WTC11 (cell line): ENCODE measurements at regions not wholly inside any gene's neighbourhood (a gene's known extent, or its start where the extent isn't known, plus 50 kb on each side); places are given as distances from the start of the nearest gene placed in this dataset.

ENCODE experiments used
- AFF4 ChIP-seq: sonication (generic); formaldehyde crosslinking; IDR thresholded peaks from 2 replicates; pipeline ENCODE4 v1.8.1; 2023; ENCODE audit warnings: mild to moderate bottlenecking, missing genetic modification reagents, borderline replicate concordance
- ATF3 ChIP-seq: sonication (generic); formaldehyde crosslinking; conservative IDR thresholded peaks from 2 replicates; pipeline ENCODE4 v1.8.1; 2022; ENCODE audit warnings: mild to moderate bottlenecking, missing genetic modification reagents
- CREM ChIP-seq: sonication (generic); formaldehyde crosslinking; IDR thresholded peaks from 2 replicates; pipeline ENCODE4 v1.8.1; 2022; ENCODE audit warnings: mild to moderate bottlenecking, missing genetic modification reagents, moderate library complexity
- CTCF ChIP-seq: fragments of 200-600 bp; IDR thresholded peaks from 2 replicates; pipeline ENCODE4 v1.8.0; 2022; ENCODE audit warnings: antibody characterized with exemption
- E2F1 ChIP-seq: sonication (generic); formaldehyde crosslinking; IDR thresholded peaks from 2 replicates; pipeline ENCODE4 v1.8.0; 2022; ENCODE audit warnings: mild to moderate bottlenecking, missing genetic modification reagents
- ELF4 ChIP-seq: sonication (generic); formaldehyde crosslinking; IDR thresholded peaks from 2 replicates; pipeline ENCODE4 v1.8.1; 2022; ENCODE audit warnings: low read depth, mild to moderate bottlenecking, moderate library complexity, missing genetic modification reagents
- HMGXB4 ChIP-seq: sonication (generic); formaldehyde crosslinking; IDR thresholded peaks from 2 replicates; pipeline ENCODE4 v1.8.1; 2023; ENCODE audit warnings: mild to moderate bottlenecking, moderate library complexity, missing genetic modification reagents
- SMAD3 ChIP-seq: sonication (generic); formaldehyde crosslinking; IDR thresholded peaks from 2 replicates; pipeline ENCODE4 v1.8.0; 2022; ENCODE audit warnings: missing genetic modification reagents, mild to moderate bottlenecking, borderline replicate concordance
- SMAD4 ChIP-seq: sonication (generic); formaldehyde crosslinking; IDR thresholded peaks from 2 replicates; pipeline ENCODE4 v1.8.0; 2022; ENCODE audit warnings: mild to moderate bottlenecking, missing genetic modification reagents

- TF ChIP-seq ATF3 (CRISPR knock-in tag) (no peak), HMGXB4 (CRISPR knock-in tag) (no peak), SMAD3 (CRISPR knock-in tag) (no peak), AFF4 (CRISPR knock-in tag) (no peak), CTCF (no peak), ELF4 (CRISPR knock-in tag) (no peak), SMAD4 (CRISPR knock-in tag) (no peak), CREM (CRISPR knock-in tag) (no peak), E2F1 (CRISPR knock-in tag) (no peak)
Observed at GRCh38 chr2:3037196-3038194, 340.1 kb downstream of the EIPR1 start.
